Right hindlimb (tissue), 1 donor: ENCODE measurements at regions not wholly inside any gene's neighbourhood (a gene's known extent, or its start where the extent isn't known, plus 50 kb on each side); places are given as distances from the start of the nearest gene placed in this dataset.

ENCODE experiments used
- DNase-seq: peaks from one replicate; pipeline ENCODE4 v3.0.0-alpha.2; 2018

- no peak for DNase-seq
Measured at GRCh38 chrX:134716620-134717012, 58.3 kb upstream of the PLAC1 start.

- no peak for DNase-seq
Measured at GRCh38 chrX:134715930-134716619, 57.8 kb upstream of the PLAC1 start.

- DNase-seq = no peak
Measured at GRCh38 chrX:134714633-134715110, 56.4 kb upstream of the PLAC1 start.

GRCh38 chrX:134713618-134714107, 55.4 kb upstream of the PLAC1 start:
- no peak for DNase-seq

GRCh38 chrX:134712272-134712671, 54.0 kb upstream of the PLAC1 start:
- DNase-seq = no peak

GRCh38 chrX:134711135-134711921, 53.1 kb upstream of the PLAC1 start:
- peak; percentile 43 for DNase-seq
